Activated T-helper 2 cell treated with anti-CD3 and anti-CD28 coated beads, Interferon-gamma antibody, Interleukin-2, Interleukin-4, amounts not matched to agents 10 μg/mL and 5 μg/mL and 100 μg/mL, durations not matched to agents 14 hours and 24 hours and 36 hours (primary cell): ENCODE measurements at regions not wholly inside any gene's neighbourhood (a gene's known extent, or its start where the extent isn't known, plus 50 kb on each side); places are given as distances from the start of the nearest gene placed in this dataset.

ENCODE experiments used
- DNase-seq: peaks from one replicate; pipeline ENCODE4 v3.0.0; 2021; ENCODE audit warnings: low spot score
- H3K27ac Mint-ChIP-seq: one replicate; pipeline ENCODE4 v1.8.0; 2021; ENCODE audit warnings: mixed read lengths
- H3K27me3 Mint-ChIP-seq: one replicate; pipeline ENCODE4 v1.8.0; 2021; ENCODE audit warnings: low read depth, mixed read lengths
- H3K36me3 Mint-ChIP-seq: one replicate; pipeline ENCODE4 v1.8.0; 2021; ENCODE audit warnings: low read depth, mixed read lengths
- H3K4me1 Mint-ChIP-seq: one replicate; pipeline ENCODE4 v1.8.0; 2021; ENCODE audit warnings: low read depth, mixed read lengths
- H3K4me3 Mint-ChIP-seq: one replicate; pipeline ENCODE4 v1.8.0; 2021; ENCODE audit warnings: low read depth, mild to moderate bottlenecking, moderate library complexity, mixed read lengths
- H3K9me3 Mint-ChIP-seq: one replicate; pipeline ENCODE4 v1.8.0; 2021; ENCODE audit warnings: mixed read lengths
- intact Hi-C: fragments of 100-400 bp; cut with micrococcal nuclease; formaldehyde crosslinking; loops from one replicate; pipeline ENCODE4 v1.15.1; 2023

DNA sequence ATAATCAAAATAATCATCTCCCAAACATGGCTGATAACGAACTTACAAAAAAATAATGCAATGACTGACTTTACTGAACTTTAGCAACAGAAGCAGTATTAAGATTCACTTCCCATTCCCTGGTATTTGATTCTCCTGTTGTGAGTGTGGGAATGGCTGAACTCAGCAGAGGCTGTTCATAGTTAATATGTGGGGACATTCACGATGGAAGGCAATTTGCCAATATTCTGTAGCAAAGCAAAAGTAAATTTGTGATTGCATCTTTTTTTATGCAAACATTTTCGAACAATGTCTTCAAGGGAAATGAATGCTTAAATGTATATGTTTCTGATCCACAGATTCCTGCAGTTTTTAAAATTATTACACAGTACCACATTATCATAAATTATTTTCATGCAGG, 431.7 kb upstream of the KLF6 start:
- H3K9me3 Mint-ChIP-seq: no peaks in the 10 kb centered on the region
- H3K4me3 Mint-ChIP-seq: no peak overlapping the region

DNA sequence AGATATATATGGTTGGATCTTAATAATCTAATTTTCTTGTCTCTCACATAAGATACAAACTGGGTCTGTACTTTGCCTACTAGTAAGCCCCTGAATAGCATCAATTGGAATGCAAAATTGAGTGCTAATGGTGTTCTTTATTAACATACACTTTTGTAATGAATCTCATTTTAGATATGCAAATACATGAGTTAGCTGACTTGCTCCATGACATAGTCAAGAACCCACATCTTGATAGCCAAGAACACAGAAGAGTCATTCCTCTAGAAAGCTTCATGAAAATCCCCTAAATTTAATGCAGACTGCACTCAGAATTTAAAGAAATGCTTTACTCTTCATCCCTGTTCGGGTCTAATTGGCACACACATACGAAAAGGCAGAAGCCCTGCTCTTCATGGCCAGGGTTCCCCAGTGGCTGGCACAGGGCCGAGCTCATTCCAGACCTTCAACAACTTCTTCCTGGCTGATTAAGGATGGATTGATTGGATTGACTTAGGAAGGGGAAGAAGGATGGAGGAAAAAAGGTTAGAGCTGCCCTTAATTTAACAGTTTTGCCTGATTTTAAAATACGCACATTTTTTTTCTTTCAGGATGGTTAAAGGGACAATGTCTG, 431.1 kb upstream of the KLF6 start:
- no peaks in the 10 kb centered on the region for H3K9me3 Mint-ChIP-seq
- H3K4me3 Mint-ChIP-seq: no peak overlapping the region
- H3K36me3 Mint-ChIP-seq: no peaks in the 10 kb centered on the region

More for the DNA sequence above, 431.7 kb upstream of the KLF6 start:
- Mint-ChIP-seq H3K27me3 (peaks cover 28% of the 10 kb centered on the region), H3K36me3 (no peaks in the 10 kb centered on the region), H3K4me1 (peaks cover 8% of the 10 kb centered on the region), H3K27ac (no peak overlapping the region)
- no peak for DNase-seq
- intact Hi-C loops: no loop called here

DNA sequence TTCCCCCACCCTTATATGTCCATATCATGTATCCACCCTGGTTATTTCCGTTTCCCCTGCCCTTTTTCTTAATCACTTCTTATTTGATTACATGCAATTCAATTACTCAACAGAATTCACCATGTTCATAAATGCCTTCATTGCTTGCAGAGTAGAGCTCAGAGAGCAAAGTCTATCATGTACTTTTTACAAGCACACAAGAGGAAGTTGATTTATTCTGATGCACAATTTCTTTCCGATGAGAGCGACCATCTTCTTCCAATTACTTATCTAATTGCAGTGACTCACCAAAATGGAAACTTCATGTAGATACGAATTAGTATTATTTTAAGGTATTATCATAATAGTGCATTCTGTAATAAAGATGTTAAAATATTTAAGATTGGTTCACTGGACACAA, 430.5 kb upstream of the KLF6 start:
- Mint-ChIP-seq H3K9me3 (no peaks in the 10 kb centered on the region), H3K27ac (no peak overlapping the region), H3K36me3 (no peaks in the 10 kb centered on the region), H3K4me1 (peaks cover 4% of the 10 kb centered on the region), H3K27me3 (peaks cover 28% of the 10 kb centered on the region), H3K4me3 (no peak overlapping the region)
- intact Hi-C loops: no loop called here
- no peak for DNase-seq

More for the DNA sequence above, 431.1 kb upstream of the KLF6 start:
- no peak for DNase-seq
- intact Hi-C loops: no loop called here
- Mint-ChIP-seq H3K4me1 (peaks cover 5% of the 10 kb centered on the region), H3K27ac (no peak overlapping the region), H3K27me3 (peaks cover 28% of the 10 kb centered on the region)

DNA sequence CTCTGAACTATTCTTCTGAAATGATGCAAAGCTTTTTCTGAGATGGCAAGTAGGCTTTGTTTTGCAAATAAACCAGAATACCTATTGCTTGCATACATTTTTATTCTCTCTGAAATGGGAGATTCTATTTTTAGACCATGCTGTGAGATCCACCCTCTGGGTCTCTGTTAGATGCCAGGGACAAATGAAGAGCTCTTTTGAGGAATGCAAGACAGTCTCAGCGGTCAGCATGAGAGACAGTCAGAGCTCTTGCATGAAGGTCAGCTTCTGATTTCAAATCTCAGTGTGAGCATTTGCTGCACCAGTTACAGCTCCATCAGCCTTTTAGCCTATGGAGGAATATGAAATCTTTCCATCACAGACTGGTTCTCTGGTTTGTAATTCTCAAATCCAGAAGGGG, 429.9 kb upstream of the KLF6 start:
- Mint-ChIP-seq H3K27me3 (peaks cover 27% of the 10 kb centered on the region), H3K4me3 (no peak overlapping the region), H3K27ac (no peak overlapping the region), H3K4me1 (peaks cover 4% of the 10 kb centered on the region), H3K9me3 (no peaks in the 10 kb centered on the region), H3K36me3 (no peaks in the 10 kb centered on the region)
- intact Hi-C loops: no loop called here
- no peak for DNase-seq

DNA sequence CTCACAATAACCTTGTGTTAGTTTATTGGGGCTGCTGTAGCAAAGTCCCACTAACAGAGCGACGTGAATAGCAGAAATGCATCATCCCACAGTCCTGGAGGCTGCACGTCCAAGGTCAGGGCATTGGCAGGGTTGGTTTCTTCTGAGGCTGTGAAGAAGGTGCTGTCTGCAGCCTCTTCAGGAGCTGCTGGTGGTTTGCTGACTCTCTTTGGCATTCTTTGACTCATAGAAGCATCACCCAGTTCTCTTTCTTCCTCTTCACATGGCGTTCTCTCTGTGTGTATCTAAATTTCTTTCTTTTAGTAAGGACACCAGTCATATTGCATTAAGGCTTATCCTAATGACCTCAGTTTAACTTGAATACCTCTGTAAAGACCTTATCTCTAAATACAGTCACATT, 428.4 kb upstream of the KLF6 start:
- Mint-ChIP-seq H3K27me3 (peaks cover 28% of the 10 kb centered on the region), H3K9me3 (no peaks in the 10 kb centered on the region), H3K27ac (no peak overlapping the region), H3K36me3 (no peaks in the 10 kb centered on the region), H3K4me3 (no peak overlapping the region), H3K4me1 (peaks cover 4% of the 10 kb centered on the region)
- intact Hi-C loops: no loop called here
- DNase-seq: no peak

DNA sequence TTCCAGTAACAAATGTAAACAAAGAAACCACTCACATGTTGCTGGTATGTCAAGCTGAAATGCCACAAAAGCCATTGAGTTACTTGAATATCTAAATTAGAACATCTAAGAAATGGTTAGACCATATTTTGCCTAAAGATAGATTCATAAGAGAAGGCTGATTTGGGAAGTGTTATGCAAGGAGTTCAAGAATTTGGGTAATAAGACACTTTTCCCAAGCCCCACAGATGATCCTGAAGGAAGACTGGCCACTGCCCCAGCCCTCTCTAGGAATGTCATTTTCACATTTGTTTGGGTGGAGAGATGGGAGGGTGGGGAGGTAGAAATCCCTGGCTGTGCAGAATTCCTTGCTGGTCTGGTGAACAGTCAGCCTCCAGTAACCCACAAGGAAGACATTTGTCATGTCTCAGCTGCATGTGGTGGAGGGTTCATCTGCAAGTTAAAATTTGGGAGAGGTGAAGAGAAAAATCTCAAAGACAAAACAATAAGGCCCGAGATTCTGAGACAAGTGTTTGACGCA, 427.2 kb upstream of the KLF6 start:
- Mint-ChIP-seq H3K9me3 (no peaks in the 10 kb centered on the region), H3K4me3 (no peak overlapping the region), H3K27me3 (peaks cover 28% of the 10 kb centered on the region), H3K27ac (no peak overlapping the region), H3K4me1 (peaks cover 4% of the 10 kb centered on the region), H3K36me3 (no peaks in the 10 kb centered on the region)
- intact Hi-C loops: no loop called here
- DNase-seq: no peak

DNA sequence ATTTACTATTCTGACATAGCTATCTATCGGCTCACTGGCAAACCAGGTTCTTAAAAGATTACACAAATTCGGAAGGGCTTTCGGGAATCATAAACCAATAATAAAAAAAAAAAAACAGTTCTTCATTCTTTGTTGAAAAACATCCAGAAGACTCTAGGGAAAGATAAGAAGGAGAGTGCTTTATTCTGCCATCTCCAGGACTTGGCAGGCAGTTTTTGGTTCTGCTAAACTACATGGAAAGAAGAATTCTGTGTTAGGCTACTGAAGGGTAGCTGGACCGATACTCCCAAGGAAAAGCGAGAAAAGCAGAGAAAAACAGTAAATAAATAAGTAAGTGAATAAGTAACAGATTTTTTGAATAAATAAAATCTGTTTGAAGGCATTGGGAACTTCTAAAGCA, 423.5 kb upstream of the KLF6 start:
- Mint-ChIP-seq H3K4me3 (no peak overlapping the region), H3K4me1 (no peaks in the 10 kb centered on the region), H3K9me3 (no peaks in the 10 kb centered on the region), H3K27ac (no peak overlapping the region), H3K36me3 (no peaks in the 10 kb centered on the region), H3K27me3 (peaks cover 31% of the 10 kb centered on the region)
- intact Hi-C loops: no loop called here
- DNase-seq: no peak

DNA sequence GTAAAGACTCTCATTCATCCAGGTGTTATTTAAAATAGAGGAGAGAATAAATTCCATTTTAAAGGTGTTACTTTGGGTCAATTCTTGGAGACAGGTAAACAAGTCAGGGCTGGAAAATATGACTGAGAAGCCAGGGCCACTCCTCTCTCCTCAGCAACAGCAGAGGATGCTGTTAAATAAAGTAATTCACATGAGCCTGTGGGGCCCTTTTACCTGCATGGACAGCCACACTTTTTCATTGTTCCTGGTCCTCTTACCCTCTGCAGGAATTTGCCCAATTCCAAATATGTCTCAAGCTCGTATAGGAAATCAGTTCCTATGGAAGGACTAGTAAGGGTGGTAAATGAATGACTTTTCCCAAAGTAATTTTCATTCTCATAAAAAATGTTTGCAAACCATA, 420.1 kb upstream of the KLF6 start:
- no peak overlapping the region for H3K4me3 Mint-ChIP-seq
- intact Hi-C loops: no loop called here
- DNase-seq: no peak
- no peaks in the 10 kb centered on the region for H3K9me3 Mint-ChIP-seq
- no peaks in the 10 kb centered on the region for H3K36me3 Mint-ChIP-seq
- no peak overlapping the region for H3K27ac Mint-ChIP-seq
- H3K27me3 Mint-ChIP-seq: peaks cover 31% of the 10 kb centered on the region
- no peaks in the 10 kb centered on the region for H3K4me1 Mint-ChIP-seq

DNA sequence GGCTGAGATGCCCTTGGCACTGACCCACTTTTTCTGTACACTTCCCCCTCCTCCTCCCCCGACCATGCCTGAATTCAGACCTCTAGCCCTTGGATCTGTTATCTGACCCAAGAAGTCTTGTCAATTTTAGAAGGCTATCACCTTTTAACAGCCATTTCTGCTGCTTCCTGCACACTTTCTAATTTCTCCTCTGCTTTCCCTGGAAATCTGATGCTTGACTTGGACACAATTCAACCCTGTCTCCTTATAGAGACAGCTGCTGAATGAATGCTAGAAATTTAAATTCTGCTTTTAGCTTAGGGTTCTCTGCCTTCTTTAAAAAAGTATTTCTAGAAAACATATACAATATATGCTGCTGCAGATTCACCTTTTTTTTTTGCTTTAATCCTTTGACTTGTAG, 417.9 kb upstream of the KLF6 start:
- no peak for DNase-seq
- H3K36me3 Mint-ChIP-seq: no peaks in the 10 kb centered on the region
- no peak overlapping the region for H3K4me3 Mint-ChIP-seq
- H3K27ac Mint-ChIP-seq: no peak overlapping the region
- intact Hi-C loops: no loop called here
- H3K4me1 Mint-ChIP-seq: no peaks in the 10 kb centered on the region
- H3K9me3 Mint-ChIP-seq: no peaks in the 10 kb centered on the region
- peaks cover 22% of the 10 kb centered on the region for H3K27me3 Mint-ChIP-seq

DNA sequence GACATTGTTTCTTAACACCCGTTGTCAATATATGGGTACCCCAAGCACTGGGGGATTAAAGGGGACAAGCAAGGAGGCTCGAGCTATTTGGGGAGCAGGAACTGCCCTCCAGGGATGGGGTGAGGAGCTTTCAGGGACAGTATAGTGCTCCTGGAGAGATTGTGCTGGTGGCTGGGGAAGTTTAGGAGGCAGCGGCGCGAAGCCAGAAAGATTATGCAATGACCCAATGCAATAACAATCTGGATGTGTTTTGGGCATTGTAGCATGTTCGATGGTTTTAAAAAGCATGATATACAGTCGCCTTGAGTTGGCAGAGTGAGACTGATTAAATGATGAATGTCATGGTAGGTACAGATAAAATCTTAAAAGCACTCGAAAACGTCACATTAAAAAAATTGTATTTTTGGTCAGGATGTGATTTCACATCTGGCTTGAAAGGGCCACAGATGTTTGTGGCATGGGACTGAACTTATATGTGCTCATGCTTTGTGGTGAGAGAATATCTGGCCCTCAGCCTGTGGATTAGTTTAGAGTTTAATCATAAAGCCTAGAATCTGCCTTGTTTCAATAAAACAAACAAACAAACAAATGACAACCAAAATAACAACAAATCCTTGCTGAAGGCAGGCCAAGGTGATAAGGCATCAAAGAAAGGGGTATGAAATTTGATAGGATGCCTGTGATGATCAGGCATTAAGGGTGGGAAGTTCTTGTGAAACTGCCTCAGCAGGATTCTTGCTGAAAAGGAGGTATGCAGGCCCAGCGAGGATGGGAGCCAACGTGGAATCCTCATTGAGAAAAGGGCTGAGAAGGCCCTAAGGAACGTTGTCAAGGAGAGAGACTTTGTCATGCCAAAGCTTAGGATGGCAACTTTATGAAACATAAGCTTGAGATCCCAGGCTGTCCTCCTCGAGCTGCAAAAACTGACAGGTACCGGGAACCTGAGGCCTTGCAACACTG, 417.1 kb upstream of the KLF6 start:
- no peaks in the 10 kb centered on the region for H3K36me3 Mint-ChIP-seq
- no peak for DNase-seq
- no peak overlapping the region for H3K4me3 Mint-ChIP-seq
- no peak overlapping the region for H3K27ac Mint-ChIP-seq
- peaks cover under 1% of the 10 kb centered on the region for H3K4me1 Mint-ChIP-seq
- H3K27me3 Mint-ChIP-seq: peaks cover 20% of the 10 kb centered on the region
- intact Hi-C loops: no loop called here
- H3K9me3 Mint-ChIP-seq: no peaks in the 10 kb centered on the region

DNA sequence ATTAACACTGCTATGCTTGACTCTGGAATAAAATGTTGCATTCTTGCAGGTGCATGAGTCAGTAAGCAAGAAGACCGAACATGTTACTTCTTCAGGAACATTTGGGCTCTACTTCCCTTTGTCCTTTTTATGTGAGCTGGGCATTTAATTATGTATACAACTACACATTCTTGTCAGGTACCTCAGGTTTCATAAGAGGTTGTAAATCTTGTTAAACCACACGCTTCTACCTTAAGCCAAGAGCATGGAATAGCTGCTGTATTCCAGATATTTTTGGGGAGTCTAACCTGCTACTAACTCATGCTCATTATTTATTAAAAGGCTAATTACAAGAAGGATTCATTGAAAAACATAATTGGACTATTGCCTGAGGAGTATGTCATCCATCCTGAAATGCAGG, 414.2 kb upstream of the KLF6 start:
- no peak overlapping the region for H3K4me3 Mint-ChIP-seq
- no peaks in the 10 kb centered on the region for H3K36me3 Mint-ChIP-seq
- intact Hi-C loops: no loop called here

DNA sequence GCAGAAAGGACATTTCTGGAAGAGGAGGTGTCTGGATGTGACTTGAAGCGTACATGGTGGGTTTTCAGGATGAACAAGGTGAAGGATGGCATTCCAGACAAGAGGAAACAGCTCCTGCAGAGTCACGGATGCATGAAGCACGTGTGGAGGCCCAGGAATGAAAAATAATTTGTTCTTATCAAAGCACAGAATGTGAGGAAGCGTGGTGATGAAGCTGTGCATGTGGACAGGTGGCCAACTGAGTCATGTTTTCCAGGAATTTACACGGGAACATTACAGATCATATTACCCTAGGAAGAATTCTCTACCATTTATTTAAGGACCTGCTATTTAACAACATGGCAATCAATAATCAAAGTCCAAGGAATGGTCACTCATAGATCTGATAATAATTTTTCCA, 413.2 kb upstream of the KLF6 start:
- peaks cover 10% of the 10 kb centered on the region for H3K27me3 Mint-ChIP-seq
- intact Hi-C loops: no loop called here
- H3K27ac Mint-ChIP-seq: no peak overlapping the region
- H3K9me3 Mint-ChIP-seq: no peaks in the 10 kb centered on the region
- no peak for DNase-seq
- no peak overlapping the region for H3K4me3 Mint-ChIP-seq
- H3K36me3 Mint-ChIP-seq: no peaks in the 10 kb centered on the region
- peaks cover 5% of the 10 kb centered on the region for H3K4me1 Mint-ChIP-seq

More for the DNA sequence above, 414.2 kb upstream of the KLF6 start:
- no peaks in the 10 kb centered on the region for H3K9me3 Mint-ChIP-seq
- peaks cover 10% of the 10 kb centered on the region for H3K27me3 Mint-ChIP-seq
- no peak overlapping the region for H3K27ac Mint-ChIP-seq
- DNase-seq: no peak
- H3K4me1 Mint-ChIP-seq: peaks cover 5% of the 10 kb centered on the region

DNA sequence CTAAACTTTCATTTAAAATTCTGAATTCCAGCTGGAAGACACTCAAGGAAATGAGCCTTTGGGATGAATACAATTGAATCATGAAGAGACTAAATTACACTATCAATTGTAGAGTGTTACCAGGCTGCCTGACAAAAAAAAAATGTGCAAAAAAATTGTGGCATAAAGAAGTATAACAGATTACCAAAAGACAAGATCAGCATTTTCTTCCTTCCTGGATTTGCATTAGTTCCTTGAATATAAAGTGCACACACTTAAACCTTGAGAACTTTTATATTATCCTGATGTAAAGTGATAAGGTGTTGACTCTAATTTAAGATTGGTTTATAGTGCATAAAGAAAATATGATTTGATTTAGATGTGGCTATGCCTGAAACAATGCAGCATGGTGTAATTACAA, 412.7 kb upstream of the KLF6 start:
- no peak for DNase-seq
- Mint-ChIP-seq H3K27ac (no peak overlapping the region), H3K4me1 (peaks cover 5% of the 10 kb centered on the region), H3K36me3 (no peaks in the 10 kb centered on the region), H3K27me3 (peaks cover 10% of the 10 kb centered on the region), H3K9me3 (no peaks in the 10 kb centered on the region), H3K4me3 (no peak overlapping the region)
- intact Hi-C loops: no loop called here
